Astrocyte of the cerebellum (primary cell): ENCODE measurements at regions not wholly inside any gene's neighbourhood (a gene's known extent, or its start where the extent isn't known, plus 50 kb on each side); places are given as distances from the start of the nearest gene placed in this dataset.
A peak's percentile ranks its signal among the peaks of the same experiment; 100 is the strongest.
"Not testable (repeated sequence)": the region's sequence is repeated elsewhere in the genome, so short reads cannot be mapped to it uniquely, and the experiment has no call there.

Experiments
- DNase-seq: peaks from one replicate; pipeline ENCODE4 v3.0.0-alpha.2; 2011; ENCODE audit warnings: low read depth
- H3K4me3 ChIP-seq: 2 replicates; pipeline ENCODE4 v1.5.1; 2011; ENCODE audit warnings: mild to moderate bottlenecking, low read depth, low read length, moderate library complexity
- in situ Hi-C: cut with HindIII; loops from 2 replicates; pipeline ENCODE4 v1.10.0; 2017; ENCODE audit warnings: low sequenced_read_pairs
- TF ChIP-seq, protein P1 (sequence below): IDR thresholded peaks from 2 replicates; pipeline ENCODE4 v1.5.1; 2012; ENCODE audit warnings: low read length, low read depth, moderate library complexity, mild to moderate bottlenecking; ENCODE audit errors: missing control alignments

DNA sequence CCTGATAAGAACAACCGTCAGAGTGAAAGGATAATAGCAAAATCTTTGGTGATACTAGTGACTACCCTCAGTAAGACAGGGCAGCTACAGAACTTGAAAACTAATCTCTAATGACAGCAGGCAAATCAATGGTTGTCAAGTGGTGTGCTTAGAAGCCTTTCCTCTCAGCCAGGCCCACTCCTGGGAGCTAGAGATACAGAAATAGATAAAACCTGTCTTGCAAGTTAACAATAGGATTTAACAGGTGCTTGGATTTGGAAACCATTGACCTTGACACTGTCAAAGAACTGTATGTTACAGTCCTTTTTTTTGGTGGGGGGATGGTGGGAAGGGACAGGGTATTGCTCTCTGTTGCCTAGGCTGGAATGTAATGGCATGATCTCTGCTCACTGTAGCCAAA is 118.6 kb downstream of the BASP1 start:
- in situ Hi-C loops, result no loop called here
- TF ChIP-seq, protein P1, sequence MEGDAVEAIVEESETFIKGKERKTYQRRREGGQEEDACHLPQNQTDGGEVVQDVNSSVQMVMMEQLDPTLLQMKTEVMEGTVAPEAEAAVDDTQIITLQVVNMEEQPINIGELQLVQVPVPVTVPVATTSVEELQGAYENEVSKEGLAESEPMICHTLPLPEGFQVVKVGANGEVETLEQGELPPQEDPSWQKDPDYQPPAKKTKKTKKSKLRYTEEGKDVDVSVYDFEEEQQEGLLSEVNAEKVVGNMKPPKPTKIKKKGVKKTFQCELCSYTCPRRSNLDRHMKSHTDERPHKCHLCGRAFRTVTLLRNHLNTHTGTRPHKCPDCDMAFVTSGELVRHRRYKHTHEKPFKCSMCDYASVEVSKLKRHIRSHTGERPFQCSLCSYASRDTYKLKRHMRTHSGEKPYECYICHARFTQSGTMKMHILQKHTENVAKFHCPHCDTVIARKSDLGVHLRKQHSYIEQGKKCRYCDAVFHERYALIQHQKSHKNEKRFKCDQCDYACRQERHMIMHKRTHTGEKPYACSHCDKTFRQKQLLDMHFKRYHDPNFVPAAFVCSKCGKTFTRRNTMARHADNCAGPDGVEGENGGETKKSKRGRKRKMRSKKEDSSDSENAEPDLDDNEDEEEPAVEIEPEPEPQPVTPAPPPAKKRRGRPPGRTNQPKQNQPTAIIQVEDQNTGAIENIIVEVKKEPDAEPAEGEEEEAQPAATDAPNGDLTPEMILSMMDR, result no peak
- no peak overlapping the region for H3K4me3 ChIP-seq
- DNase-seq, result no peak

DNA sequence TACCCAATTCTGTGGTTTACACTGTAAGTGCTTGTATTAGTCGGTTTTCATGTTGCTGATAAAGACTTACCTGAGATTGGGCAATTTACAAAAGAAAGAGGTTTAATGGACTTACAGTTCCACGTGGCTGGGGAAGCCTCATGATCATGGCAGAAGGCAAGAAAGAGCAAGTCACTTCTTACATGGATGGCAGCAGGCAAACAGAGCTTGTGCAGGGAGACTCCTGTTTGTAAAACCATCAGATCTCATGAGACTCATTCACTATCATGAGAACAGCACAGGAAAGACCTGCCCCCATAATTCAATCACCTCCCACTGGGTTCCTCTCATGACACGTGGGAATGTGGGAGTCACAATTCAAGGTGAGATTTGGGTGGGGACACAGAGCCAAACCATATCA is 119.3 kb downstream of the BASP1 start:
- H3K4me3 ChIP-seq, DNase-seq, in situ Hi-C loops: not testable (repeated sequence)

DNA sequence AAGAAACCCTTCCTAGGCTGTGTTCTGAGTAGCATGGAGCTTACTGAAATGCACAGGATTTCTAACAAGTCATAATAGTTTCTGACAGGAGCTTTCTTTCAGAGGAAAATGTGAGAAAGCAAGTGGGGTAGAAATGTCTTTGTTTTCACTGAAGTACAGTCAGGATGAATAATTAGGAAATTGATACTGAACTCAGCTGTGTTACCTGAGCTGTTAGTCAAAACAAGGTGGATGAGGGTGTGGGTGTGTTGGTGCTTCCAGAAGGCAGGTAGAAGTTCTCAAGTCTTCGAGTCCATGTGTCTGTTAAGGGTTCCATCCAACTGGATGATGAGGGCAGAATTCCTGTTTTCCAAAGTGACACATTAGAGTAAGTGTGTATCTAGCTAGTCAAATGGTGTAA is 122.4 kb downstream of the BASP1 start:
- DNase-seq, result no peak
- TF ChIP-seq, protein P1, result no peak
- in situ Hi-C loops, result no loop called here
- H3K4me3 ChIP-seq, result no peak overlapping the region

DNA sequence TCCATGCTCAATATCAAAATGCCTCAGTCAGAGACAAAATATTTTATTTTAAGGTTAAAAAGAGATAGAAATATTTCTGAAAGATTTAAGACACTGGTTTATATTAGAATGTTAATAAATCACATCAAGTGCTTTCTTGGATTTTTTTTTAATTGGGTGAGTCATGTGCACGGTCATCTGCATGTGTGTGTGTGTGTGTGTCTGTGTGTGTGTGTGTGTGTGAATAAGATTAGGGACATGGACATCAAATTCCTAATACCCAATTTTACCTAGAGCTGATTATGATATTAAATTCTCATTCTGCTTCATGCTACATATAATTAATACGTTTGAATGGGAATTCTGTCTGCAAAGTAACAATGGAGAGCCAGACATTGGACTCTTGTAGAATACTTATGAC is 122.9 kb downstream of the BASP1 start:
- in situ Hi-C loops, result no loop called here
- H3K4me3 ChIP-seq, result no peak overlapping the region
- DNase-seq, result no peak
- TF ChIP-seq, protein P1, result no peak

DNA sequence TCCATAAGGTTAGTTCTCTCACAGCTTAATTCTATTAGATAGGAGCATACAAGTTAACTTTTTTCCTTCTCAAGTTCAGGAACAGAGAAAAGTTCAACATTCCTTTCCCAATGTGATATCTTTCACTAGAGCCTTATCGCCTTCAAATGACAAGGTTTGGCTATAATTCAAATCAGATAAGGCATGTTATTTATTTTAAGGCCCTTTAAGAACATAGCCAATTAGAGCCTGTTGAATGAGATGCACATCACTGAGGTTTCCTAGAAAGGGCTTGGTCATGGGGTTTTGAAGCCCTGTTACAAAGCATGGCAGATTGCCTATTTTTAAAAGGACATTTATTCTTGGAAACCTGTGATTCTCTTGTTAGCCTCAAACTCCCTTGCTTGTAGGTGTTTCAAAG is 123.4 kb downstream of the BASP1 start:
- in situ Hi-C loops, result no loop called here
- TF ChIP-seq, protein P1, result no peak
- H3K4me3 ChIP-seq, result no peak overlapping the region
- DNase-seq, result peak; percentile 20

DNA sequence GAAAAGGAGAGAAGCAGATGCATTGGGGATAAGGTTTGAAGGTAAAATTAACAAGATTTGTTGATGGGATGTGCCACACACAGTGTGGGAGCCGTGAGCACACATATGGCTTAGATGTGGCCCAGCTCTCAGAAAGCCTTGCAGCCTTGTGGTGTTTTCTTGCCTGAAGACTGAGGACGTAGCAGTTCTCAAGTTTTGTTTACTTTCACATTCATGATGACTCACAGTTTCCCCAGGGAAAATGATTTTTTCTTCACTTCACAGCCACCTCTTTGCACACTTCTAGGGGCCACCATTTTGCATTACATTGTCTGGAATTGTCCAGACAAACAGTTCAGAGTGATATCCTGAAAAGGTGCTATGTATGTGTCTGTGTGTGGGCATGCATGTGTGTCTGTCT is 126.2 kb downstream of the BASP1 start:
- H3K4me3 ChIP-seq, result no peak overlapping the region
- in situ Hi-C loops, result no loop called here
- peak; percentile 73 for DNase-seq
- TF ChIP-seq, protein P1, result no peak

DNA sequence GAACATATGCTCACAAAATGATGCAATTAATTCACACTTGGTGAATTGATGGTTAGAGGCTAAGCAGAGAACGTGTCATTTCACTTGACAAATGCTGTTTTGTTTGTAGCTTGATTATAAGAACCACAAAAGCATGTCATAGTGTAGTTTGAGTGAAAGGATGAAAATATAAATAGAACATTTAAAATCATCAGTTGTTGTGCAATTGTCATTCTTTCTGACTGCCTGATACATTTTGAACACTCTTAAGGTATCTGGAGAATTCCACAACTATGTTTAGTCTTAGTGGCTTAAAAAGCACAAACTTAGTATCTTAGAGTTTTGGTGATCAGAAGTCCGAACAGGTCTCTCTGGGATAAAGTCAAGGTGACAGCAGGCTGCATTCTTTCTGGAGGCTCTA is 129.4 kb downstream of the BASP1 start:
- H3K4me3 ChIP-seq, result no peak overlapping the region
- DNase-seq, result no peak
- in situ Hi-C loops, result no loop called here
- TF ChIP-seq, protein P1, result no peak
